ENCODE measurements at regions not wholly inside any gene's neighbourhood (a gene's known extent, or its start where the extent isn't known, plus 50 kb on each side); places are given as distances from the start of the nearest gene placed in this dataset.

DNA sequence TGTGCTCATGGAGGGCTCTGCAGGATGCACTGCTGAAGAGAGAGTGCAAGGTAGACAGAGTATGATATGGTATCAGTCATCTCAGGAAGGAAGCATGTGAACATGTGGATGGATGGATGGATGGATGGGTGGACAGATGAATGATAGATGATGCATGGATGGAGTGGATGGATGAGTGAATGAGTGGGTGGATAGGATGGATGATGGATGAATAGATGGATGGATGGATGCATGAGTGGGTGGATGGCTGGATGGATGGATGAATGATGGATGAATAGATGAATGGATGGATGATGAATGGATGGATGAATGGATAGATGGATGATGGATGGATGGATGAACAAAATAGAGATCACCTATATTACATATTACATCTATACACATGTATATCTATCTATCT lies 341.3 kb downstream of the DRD1 start:
- TF ChIP-seq, protein P1, sequence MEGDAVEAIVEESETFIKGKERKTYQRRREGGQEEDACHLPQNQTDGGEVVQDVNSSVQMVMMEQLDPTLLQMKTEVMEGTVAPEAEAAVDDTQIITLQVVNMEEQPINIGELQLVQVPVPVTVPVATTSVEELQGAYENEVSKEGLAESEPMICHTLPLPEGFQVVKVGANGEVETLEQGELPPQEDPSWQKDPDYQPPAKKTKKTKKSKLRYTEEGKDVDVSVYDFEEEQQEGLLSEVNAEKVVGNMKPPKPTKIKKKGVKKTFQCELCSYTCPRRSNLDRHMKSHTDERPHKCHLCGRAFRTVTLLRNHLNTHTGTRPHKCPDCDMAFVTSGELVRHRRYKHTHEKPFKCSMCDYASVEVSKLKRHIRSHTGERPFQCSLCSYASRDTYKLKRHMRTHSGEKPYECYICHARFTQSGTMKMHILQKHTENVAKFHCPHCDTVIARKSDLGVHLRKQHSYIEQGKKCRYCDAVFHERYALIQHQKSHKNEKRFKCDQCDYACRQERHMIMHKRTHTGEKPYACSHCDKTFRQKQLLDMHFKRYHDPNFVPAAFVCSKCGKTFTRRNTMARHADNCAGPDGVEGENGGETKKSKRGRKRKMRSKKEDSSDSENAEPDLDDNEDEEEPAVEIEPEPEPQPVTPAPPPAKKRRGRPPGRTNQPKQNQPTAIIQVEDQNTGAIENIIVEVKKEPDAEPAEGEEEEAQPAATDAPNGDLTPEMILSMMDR (IDR thresholded peaks at IDR 0.05; ENCODE audit: low read length), result no peak
- no peak for TF ChIP-seq EZH2 (IDR thresholded peaks at IDR 0.05; ENCODE audit: borderline replicate concordance, low read length)

Data from OCI-LY1 (cell line).